ENCODE measurements at regions not wholly inside any gene's neighbourhood (a gene's known extent, or its start where the extent isn't known, plus 50 kb on each side); places are given as distances from the start of the nearest gene placed in this dataset.

- TF ChIP-seq CTCF (IDR thresholded peaks at IDR 0.05; ENCODE audit: low read length) (no peak), EZH2 (IDR thresholded peaks at IDR 0.05; ENCODE audit: borderline replicate concordance, low read length) (no peak)
Measured at GRCh38 chr12:128109636-128110035, 157.3 kb upstream of the TMEM132C start.
